Islet of Langerhans (tissue), 1 donor: ENCODE measurements at regions not wholly inside any gene's neighbourhood (a gene's known extent, or its start where the extent isn't known, plus 50 kb on each side); places are given as distances from the start of the nearest gene placed in this dataset.
"Not testable (repeated sequence)": the region's sequence is repeated elsewhere in the genome, so short reads cannot be mapped to it uniquely, and the experiment has no call there.

Experiments used
- FAIRE-seq: peaks from one replicate; lab custom pipeline; 2011; peaks lifted over from hg19 to GRCh38; lab: Jason Lieb, UNC

DNA sequence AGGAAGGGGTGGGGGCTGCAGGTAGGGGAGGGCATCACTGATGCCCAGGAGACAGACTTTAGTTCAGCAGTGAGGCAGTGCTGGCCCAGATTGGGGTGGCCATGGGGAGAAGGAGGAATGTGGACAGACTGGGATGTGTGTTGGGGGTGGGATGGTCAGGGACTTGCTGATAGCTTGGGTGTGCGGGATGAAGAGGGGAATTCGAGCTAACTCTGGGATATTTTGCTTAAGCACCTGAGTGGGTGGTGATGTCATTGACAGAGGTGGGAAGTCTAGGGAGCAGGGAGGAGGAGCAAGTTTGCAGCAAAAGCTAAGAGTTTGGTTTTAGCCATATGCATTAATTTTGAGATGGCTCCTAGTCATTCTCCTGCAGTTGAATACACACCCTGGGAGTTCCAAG, 207.5 kb downstream of the RPLP1 start:
- no peak for FAIRE-seq

DNA sequence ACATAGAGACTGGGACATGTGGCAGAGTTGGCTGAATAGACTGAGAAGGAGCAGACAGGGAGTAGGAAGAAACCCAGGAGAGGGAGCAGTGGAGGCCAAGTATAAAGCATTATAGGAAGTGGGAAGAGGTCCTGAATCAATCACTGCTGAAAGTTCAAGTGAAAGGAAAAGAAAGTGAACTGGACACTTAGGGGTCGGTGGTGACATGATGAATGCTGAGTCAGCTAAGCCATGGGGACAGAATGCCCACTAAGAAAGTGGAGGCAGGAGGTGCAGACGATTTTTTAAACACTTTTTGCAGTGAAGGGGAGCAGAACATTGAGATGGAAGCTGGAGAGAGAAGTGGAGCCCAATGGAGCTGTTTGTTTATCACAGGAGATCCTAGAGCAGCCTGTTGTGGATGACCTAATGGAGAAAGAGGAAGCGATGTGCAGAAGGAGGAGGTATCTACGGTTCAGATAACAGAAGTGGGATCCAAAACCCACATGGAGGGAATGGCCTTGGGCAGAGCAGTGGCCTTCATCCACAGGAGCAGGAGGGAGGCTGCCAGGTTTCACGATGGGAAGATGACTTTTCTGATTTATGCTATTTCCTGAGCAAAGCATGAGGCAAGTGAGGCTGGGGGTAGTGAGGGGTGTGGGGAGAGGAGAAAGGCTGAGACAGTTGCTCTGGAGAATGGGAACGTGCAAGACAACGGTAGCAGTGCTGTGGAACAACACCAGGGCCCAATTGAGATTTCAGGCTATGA, 208.2 kb downstream of the RPLP1 start:
- FAIRE-seq: no peak

DNA sequence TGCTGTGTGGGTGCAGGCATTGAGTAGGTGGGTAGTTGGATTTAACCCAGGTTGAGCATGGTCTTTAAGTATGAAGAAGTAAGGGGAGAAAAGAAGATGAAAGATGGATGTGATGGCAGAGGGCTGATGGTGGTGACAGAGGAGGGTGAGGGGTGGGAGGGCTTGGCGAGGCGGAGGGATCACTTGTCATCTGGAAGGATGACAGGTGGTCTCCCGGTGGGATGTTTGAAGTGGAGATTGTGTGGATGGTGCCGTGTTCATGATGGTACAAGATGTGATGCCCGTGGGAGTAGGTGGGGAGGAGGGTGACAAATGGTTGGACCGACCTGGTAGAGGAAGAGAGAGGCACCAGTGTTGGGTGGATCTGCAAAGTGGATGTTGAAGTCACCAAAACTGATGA, 208.8 kb downstream of the RPLP1 start:
- no peak for FAIRE-seq

DNA sequence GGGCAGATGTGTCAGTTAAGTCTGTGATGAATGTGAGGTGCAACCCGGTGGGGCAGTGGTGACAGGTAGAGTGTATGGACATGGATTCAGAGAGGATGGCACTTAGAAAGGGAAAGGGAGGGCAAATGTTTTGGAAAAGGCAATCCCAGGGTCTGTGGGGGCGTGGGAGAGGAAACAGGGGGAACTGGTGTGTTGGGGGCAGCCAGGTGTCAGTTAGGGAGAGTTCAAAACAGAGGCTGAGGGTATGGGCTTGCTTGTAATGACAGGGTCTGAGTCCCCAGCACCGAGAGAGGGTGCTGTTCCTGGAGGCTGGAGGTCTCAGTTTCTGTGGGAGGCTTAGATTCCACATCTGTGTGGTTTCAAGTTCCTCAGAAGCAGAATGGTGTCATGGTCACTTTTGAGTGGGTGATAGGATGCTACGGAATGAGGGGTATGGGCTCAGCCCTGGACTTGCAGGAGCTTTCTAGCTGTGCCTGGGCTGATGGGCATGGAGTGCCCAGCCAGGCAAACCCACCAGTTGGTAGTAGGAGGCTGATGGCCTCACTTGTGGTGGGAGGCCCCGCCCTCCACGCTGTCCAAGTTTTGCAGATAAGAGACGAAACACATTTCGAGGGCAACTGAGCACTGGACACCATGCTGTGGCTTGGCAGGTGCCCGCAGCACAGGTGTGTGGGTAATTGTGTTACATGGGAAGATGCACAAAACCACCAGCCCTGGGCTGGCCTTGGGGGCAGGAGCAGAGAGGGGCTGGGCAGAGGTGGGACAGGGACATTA, 209.4 kb downstream of the RPLP1 start:
- FAIRE-seq: no peak

DNA sequence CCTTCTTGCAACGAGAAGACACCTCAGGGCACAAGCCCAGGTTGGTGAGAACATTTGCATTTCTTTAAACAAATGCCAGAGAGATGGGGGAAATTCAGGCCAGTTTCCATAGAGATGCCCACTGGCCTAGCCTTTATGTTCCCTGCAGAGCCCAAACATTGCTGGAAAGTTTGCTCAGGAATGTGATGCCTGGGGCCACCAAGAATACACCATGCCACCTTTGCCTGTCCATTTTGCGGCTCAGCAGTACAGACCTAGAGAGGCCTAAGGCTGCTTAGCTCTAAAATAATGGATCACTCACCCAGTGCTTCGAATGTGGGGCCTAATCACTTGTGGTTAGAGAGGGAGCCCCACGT, 210.0 kb downstream of the RPLP1 start:
- no peak for FAIRE-seq

DNA sequence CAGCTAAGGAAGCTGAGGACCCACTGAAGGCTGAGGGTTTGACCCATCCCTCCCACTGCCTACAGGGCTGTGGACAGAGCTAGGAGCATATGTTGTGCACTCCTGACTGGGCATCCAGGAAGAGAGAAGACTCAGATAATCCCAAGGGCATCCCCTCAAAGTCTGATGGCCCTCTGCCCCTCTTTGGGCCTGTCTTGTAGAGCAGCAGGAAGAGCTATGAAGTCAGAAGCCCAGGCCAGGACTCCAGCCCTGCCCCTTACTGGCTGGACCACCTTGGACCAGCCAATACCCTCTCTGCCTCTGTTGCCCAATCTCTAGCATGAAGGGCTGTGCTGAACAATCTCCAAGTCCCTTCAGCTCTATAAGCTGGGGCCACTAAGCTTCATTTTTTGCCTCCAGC, 210.8 kb downstream of the RPLP1 start:
- FAIRE-seq: no peak

DNA sequence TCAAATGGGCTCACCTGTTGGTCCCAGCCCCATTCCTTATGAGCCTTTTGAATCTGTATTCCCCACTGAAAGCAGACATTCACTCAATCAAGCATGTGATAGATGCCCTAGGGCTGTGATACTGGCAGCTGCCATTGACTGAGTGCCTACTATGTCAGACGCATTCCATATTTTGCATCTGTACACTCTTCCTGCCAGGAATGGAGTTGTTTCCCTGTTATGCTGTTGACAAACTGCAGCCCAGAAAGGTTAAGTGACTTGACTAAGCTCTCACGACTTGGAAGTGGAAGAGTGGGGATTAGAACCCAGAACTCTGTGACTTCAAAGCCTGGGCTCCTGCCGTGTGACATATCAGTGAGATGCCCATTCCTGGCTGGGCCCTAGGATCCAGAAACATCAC, 211.4 kb downstream of the RPLP1 start:
- FAIRE-seq: no peak

DNA sequence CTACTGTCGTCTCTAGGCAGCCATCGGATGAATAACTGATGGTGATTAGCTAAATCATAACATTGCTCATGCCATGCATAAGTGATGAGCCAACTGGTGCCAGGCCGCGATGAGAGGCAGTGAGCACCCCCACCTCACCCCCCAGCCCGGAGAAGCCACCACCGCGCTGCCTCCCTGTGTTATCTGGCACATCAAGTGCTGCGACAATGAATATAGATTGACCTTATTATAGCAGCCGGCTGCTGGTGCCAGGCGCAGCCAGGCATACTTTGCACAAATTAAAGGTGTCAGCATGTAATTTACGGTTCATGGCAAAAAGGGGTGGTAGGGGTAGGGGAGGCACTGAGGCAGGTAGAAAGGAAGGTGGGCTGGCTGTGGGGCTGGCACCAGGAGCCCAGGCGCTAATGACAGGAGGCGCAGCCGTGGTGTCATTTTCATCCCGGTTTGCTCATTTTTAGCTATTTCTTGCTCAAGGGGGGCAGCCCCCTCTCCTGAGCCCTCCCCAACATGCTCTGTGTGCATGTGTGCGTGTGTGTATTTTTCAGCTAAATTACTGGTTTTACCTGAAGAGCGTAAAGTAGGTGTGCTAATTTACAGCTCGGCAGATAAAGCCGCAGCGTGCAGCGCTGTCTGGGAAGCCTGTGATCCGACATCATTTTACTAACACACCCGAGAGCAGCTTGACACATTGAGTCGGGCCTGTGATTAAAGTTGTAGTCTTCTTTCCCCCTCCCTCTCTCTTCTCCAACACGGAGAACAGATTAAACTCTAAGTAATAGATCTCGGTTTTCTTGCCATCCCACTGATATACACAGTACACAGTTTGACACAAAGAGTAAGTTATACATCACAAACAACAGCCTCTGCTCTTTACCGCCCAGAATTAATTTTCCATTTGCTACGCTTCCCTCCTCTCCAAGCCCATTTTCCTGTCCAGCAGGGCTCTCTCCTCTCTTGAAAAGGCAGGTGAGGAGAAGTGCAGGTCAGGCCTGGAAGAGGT, 212.3 kb downstream of the RPLP1 start:
- no peak for FAIRE-seq

DNA sequence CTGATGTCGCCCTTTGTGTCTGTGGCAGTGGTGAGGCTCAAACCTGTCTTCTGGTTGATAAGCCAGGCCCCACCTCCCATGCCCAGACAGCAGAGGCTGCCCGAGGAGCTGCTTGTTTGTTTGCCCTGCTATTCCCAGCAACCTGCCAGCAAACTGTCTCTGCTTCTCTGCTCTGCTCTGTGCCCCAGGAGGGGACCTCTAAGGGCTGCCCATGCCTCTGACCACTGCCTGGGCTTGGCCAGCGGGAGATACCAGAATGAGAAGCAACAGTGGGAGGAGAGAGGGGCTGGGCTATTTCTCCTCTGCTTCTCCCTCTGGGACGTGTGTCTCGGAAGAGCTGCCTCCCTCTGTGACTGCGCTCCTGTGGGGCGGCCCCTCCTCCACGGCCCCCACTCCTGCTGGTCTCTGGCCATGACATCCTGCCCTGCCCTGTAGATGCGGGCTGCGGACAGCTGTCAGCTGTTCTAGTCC, 213.1 kb downstream of the RPLP1 start:
- FAIRE-seq: no peak

DNA sequence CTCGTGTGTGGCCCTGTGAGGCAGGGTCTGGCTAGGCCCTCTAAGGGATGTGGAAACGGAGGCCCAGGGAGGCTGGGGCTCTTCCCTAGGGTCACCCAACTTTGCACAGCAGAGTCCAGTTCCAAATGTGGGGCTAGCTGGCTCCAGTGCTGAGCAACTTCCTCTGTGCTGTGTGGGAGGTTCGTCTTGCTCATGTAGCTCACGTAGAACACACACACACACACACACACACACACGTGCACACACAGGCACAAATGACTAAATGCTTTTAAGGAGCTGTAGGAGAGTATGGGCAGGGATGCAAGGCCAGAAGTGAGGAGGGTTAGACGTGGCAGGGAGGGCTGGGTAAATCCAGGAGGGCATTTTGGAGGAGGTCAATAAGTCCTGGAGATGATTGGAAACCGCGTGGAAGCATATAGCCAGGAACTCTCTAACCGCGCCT, 213.8 kb downstream of the RPLP1 start:
- no peak for FAIRE-seq

DNA sequence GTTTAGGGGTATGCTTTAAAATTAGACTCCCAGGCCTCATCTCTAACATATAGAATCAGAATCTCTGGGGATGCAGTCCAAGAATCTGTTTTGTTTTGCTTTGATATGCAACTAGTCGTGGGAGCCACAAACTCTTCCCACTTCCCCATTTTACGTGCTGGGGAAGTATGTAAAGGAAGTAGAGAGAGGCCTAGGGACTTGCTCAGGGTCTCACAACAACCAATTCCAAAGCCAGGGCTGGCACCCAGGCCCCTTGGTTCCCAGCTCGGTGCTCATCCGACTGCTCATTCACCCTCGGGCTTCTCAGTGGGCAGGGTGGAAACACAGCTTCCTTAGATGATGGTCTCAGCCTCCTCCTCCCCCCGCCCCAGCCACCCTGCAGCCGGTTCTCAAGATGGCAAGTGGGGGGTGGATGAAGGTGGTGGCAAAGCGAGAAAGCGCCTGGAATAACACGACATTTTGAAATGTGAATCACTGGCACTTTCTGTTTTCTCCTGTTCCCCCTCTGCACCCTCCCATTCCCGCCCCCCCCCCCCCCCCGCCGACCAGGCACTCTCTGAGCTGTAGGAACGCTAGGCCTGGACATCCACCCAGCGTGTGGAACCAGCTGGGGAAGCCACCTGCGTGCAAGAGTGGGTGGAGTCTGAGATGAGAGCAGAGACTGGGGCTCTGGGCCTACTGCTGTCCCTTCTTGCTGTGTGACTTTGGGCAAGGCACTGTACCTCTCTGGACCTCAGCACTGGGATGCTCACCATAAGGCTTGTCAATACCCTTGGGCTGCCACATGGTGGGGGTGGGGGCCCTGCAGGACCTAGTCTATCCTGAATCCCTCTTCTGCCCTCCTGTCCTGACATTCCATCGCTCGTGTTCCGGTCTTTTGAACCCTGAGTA, 214.5 kb downstream of the RPLP1 start:
- FAIRE-seq: no peak

DNA sequence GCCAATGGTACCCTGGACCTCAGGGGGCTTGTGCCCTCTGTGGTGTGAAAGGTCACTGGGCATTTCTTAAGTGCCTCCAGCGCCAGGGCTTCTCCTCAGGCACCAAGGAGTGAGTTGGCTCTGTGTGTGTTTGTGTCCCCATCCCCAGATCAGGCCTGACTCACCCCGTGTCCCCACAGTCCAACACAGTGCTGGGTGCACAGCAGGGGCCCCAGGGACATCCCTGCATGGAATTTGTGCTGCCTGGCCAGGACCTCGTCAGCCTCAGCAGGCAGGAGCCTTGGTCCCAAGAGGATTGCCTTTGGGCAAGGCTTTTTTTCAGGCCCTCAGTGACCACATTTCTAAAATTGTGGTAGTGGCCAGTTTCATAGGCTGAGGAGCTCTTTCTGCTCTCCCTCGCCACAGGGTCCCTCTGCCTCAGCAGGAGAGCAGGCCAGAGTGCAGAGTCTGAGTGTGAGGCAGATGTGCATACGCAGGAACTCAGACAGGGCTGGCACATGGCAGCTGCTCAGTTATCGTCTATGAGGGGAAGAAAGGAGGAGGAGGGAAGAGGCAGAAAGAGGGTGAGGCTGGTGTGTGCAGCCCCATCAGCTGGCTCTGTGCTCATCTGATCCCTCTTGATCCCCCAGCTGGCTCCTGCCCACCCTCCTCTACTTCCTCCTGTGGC, 215.6 kb downstream of the RPLP1 start:
- no peak for FAIRE-seq

DNA sequence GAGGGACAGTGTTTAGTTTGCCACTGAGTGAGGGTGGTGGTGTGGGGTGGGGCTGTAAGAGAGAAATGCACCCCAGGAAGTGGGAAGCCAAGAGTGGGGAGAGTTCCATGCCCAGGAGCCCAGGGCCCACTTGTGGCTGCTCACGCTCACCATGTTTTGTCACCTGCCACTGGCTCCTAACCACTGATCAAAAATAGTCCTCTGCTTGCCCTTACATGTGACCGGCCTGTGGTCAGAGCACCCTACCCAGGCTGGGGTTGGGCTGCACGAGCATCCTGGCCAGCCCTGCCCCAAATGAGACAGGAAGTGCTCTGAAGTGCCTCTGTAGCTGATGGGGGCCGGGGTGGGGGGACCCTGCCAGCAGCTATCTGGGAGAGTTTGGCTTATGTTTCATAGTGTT, 216.3 kb downstream of the RPLP1 start:
- FAIRE-seq: no peak

DNA sequence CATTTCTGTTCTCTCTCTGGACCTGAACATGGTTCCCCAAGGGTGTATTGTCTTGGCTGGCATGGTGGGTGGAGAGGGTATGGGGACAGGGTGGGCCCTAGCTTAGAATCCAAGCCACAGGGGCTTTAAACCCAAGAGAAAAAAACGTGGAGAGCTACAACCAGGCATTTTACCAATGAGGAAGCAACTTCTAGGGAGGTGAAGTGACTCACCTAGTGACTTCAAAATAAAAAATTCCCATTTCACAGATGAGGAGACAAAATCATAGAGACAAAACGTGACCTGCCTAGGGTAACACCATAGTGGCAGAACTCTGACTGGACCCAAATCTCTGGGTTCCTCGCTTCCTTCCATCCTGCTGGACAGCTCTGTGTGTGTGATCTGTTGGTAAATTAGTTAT, 216.8 kb downstream of the RPLP1 start:
- no peak for FAIRE-seq

DNA sequence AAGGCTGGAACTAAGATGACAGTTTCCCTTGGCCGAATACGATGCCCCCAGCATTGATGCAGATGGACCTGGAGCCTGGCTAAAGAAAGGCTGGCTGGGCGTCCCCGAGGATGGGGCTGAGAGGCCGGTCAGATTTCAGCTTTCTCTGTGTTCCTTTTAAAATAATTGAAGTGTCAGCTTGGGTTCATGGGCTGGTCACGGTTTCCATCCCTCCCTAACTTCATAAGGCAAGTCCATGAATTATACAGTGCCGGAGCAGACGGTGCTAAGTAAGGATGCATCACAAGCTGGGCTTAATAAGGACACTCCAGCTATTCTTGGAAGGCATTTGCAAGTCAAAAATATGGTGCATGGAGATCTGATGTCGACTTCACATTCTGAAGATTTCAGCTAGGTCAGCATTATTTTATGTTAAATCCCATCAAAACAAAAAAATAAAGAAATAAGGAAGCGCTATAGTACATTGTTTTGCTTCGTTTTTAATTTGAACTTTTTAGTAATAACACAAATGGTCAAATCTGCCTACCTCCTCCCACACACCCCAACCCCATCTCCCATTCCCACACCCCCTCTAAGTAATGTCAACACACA, 220.8 kb downstream of the RPLP1 start:
- no peak for FAIRE-seq

DNA sequence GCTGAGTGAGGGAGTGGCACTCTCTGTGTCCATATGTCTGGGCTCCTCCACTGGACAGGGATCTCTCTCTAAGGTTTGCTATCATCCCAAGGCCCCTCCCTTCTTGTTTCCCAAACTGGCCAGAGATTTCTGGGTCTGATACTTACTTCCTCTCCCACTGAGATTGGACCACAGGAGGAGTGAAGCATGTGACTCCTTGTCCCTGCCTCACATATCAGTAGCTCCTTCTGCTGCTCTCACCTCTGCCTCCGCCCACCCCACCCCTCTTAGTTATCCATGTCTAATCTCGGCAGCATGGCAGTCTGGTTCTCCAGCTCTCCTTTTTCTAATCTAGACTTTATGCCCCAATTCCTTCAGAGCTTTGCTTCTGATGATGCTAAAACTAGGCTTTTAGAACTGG, 223.1 kb downstream of the RPLP1 start:
- no peak for FAIRE-seq

DNA sequence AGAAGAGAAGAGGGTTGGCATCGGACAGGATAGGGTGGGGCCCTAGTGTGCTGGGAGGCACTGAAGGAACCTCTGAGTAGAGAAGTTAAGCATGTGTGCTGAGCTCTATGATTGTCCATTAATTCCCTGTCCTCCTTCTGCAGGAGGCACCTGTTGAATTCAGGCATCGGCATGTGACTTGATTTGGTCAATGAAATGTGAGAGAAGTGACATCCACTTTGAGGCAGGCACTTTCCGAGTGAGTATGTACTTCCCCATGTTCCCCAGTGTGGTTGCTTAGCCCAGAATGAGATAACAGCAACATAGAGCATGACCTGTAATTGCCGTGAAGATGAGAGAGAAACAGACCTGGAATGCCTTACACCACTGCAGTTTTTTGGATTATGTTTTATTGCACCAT, 224.8 kb downstream of the RPLP1 start:
- no peak for FAIRE-seq

DNA sequence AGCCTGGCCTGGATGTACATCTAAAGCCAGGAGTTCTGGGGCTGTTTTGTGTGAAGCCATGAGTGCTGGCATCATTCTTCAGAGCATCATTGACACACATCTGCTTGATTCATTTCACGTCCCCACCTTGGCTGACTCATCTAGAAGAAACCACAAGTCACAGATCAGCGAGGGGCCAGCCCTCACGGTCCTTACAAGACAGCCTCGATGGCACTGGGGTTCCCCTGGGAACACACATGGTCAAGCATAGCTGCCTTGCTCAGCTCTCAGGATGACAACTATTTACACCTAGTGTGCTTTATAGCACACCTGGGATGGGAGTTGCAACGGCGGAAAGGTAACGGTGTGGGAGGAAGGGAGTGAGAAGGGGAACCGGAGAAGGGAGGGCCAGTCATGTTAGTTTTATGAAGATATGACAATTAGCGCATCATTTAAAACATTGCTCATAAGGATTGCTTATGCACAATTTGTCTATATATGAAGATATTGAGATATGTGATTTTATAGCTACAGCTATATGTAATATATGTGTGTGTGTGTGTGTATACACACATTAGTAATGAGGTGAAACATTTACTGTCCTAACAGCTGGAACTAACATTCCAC, 227.1 kb downstream of the RPLP1 start:
- FAIRE-seq: no peak

DNA sequence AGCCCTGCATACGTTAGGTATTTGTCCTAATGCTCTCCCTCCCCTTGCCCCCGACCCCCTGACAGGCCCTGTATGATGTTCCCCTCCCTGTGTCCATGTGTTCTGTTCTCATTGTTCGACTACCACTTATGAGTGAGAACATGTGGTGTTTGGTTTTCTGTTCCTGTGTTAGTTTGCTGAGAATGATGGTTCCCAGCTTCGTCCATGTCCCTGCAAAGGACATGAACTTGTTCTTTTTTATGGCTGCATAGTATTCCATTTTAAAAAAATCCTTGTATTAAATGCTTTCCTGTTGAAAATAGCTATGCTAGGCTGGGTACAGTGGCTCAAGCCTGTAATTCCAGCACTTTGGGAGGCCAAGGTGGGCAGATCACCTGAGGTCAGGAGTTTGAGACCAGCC, 232.2 kb downstream of the RPLP1 start:
- FAIRE-seq: not testable (repeated sequence)
